Gastroesophageal sphincter (tissue), 3 donors: ENCODE measurements at regions not wholly inside any gene's neighbourhood (a gene's known extent, or its start where the extent isn't known, plus 50 kb on each side); places are given as distances from the start of the nearest gene placed in this dataset.

Experiments
- POLR2A ChIP-seq, 2 donors: fragments of 450-650 bp; IDR thresholded peaks; one replicate each; pipeline ENCODE4 v1.6.1; 2017; ENCODE audit warnings: antibody characterized with exemption in 2 of 2, mild to moderate bottlenecking in 2 of 2, moderate library complexity in 1 of 2
- TF ChIP-seq, protein P1 (sequence below), 4 experiments: fragments of 200-600 bp in 2 of 4; fragments of 450-650 bp in 2 of 4; sonication (generic) in 1 of 4; IDR thresholded peaks; one replicate each; pipeline ENCODE4 v1.5.1; 2017 to 2019; ENCODE audit warnings: antibody characterized with exemption in 4 of 4, mild to moderate bottlenecking in 2 of 4, moderate library complexity in 2 of 4

DNA sequence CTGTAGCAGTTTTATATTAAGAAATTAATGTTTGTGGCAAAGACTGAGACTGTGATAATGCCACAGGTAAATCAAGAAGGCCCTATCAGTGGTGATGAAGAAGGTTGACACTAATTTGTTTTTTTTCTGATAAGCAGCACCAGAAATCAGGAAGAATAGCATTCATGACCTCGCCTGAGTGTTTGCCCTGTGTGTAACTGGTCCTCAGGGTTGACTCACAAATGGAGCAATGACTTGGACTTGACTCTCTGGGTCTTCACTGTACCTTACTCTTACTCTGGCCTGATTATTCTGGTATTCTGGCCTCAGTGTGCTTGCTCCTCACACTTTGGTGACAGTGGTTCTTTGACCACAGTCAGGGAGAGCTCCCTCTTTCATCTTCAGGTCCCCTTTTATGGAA lies 243.9 kb downstream of the HAO1 start:
- no peak for TF ChIP-seq POLR2A (IDR thresholded peaks at IDR 0.05)
- TF ChIP-seq, protein P1, sequence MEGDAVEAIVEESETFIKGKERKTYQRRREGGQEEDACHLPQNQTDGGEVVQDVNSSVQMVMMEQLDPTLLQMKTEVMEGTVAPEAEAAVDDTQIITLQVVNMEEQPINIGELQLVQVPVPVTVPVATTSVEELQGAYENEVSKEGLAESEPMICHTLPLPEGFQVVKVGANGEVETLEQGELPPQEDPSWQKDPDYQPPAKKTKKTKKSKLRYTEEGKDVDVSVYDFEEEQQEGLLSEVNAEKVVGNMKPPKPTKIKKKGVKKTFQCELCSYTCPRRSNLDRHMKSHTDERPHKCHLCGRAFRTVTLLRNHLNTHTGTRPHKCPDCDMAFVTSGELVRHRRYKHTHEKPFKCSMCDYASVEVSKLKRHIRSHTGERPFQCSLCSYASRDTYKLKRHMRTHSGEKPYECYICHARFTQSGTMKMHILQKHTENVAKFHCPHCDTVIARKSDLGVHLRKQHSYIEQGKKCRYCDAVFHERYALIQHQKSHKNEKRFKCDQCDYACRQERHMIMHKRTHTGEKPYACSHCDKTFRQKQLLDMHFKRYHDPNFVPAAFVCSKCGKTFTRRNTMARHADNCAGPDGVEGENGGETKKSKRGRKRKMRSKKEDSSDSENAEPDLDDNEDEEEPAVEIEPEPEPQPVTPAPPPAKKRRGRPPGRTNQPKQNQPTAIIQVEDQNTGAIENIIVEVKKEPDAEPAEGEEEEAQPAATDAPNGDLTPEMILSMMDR (IDR thresholded peaks at IDR 0.05) = no peak
